ENCODE measurements at regions not wholly inside any gene's neighbourhood (a gene's known extent, or its start where the extent isn't known, plus 50 kb on each side); places are given as distances from the start of the nearest gene placed in this dataset.
"Not testable (repeated sequence)": the region's sequence is repeated elsewhere in the genome, so short reads cannot be mapped to it uniquely, and the experiment has no call there.

- not testable (repeated sequence) for TF ChIP-seq NFYB (IDR thresholded peaks at IDR 0.05; ENCODE audit: extremely low read depth, insufficient read length); RAD21 (CRISPR knock-in tag; conservative IDR thresholded peaks at IDR 0.05 in 1 of 2, IDR thresholded peaks at IDR 0.05 in 1 of 2); CHD4 (IDR thresholded peaks at IDR 0.05; ENCODE audit: insufficient read depth, insufficient replicate concordance, low read depth, low read length, poor library complexity, severe bottlenecking); POLR2B (IDR thresholded peaks at IDR 0.05; ENCODE audit: low read depth, partially characterized antibody); ZC3H4 (CRISPR knock-in tag; IDR thresholded peaks at IDR 0.05; ENCODE audit: borderline replicate concordance)
These were observed 357.0 kb upstream of the SPATA31A3 start for GRCh38 chr9:67349424-67349759.
